Osteocyte (in vitro differentiated cells): ENCODE measurements at regions not wholly inside any gene's neighbourhood (a gene's known extent, or its start where the extent isn't known, plus 50 kb on each side); places are given as distances from the start of the nearest gene placed in this dataset.

Experiments used
- DNase-seq: peaks from one replicate; pipeline ENCODE4 v3.0.0; 2021; ENCODE audit warnings: mixed read lengths; ENCODE audit not compliant: unreplicated experiment; ENCODE audit errors: extremely low spot score
- H3K27ac Mint-ChIP-seq: one replicate; pipeline ENCODE4 v1.8.0; 2021; ENCODE audit warnings: mild to moderate bottlenecking, mixed read lengths; ENCODE audit not compliant: unreplicated experiment
- H3K27me3 Mint-ChIP-seq: one replicate; pipeline ENCODE4 v1.8.0; 2021; ENCODE audit warnings: mixed read lengths; ENCODE audit not compliant: unreplicated experiment
- H3K36me3 Mint-ChIP-seq: one replicate; pipeline ENCODE4 v1.8.0; 2021; ENCODE audit warnings: mixed read lengths; ENCODE audit not compliant: unreplicated experiment
- H3K4me1 Mint-ChIP-seq: one replicate; pipeline ENCODE4 v1.8.0; 2021; ENCODE audit warnings: mixed read lengths; ENCODE audit not compliant: unreplicated experiment
- H3K4me3 Mint-ChIP-seq: one replicate; pipeline ENCODE4 v1.8.0; 2021; ENCODE audit warnings: mild to moderate bottlenecking, moderate library complexity, mixed read lengths; ENCODE audit not compliant: unreplicated experiment
- H3K9me3 Mint-ChIP-seq: one replicate; pipeline ENCODE4 v1.8.0; 2021; ENCODE audit warnings: mixed read lengths; ENCODE audit not compliant: unreplicated experiment
- CTCF ChIP-seq: fragments of 200-600 bp; sonication (generic); IDR thresholded peaks from 2 replicates; pipeline ENCODE4 v1.5.0; 2021; ENCODE audit warnings: antibody characterized with exemption, mild to moderate bottlenecking, moderate library complexity

- Mint-ChIP-seq H3K27ac (no peak overlapping the region), H3K27me3 (peaks cover 74% of the 10 kb centered on the region)
Measured at GRCh38 chr20:57848282-57848681, 138.5 kb upstream of the PMEPA1 start.

GRCh38 chr20:57847104-57847503, 137.3 kb upstream of the PMEPA1 start:
- Mint-ChIP-seq H3K36me3 (no peaks in the 10 kb centered on the region), H3K9me3 (no peaks in the 10 kb centered on the region), H3K27me3 (peaks cover 68% of the 10 kb centered on the region), H3K4me1 (peaks cover 7% of the 10 kb centered on the region), H3K27ac (no peak overlapping the region), H3K4me3 (no peak overlapping the region)
- no peak for TF ChIP-seq CTCF
- peak; percentile 40 for DNase-seq

More at GRCh38 chr20:57848282-57848681, 138.5 kb upstream of the PMEPA1 start:
- TF ChIP-seq CTCF, result no peak
- DNase-seq, result no peak
- H3K36me3 Mint-ChIP-seq, result no peaks in the 10 kb centered on the region
- peaks cover 8% of the 10 kb centered on the region for H3K4me1 Mint-ChIP-seq
- H3K9me3 Mint-ChIP-seq, result no peaks in the 10 kb centered on the region
- H3K4me3 Mint-ChIP-seq, result no peak overlapping the region

- Mint-ChIP-seq H3K27ac (no peak overlapping the region), H3K9me3 (no peaks in the 10 kb centered on the region), H3K4me3 (no peak overlapping the region), H3K4me1 (no peaks in the 10 kb centered on the region), H3K27me3 (peaks cover 60% of the 10 kb centered on the region), H3K36me3 (no peaks in the 10 kb centered on the region)
- DNase-seq, result peak; percentile 65
- no peak for TF ChIP-seq CTCF
Measured at GRCh38 chr20:57844626-57845596, 135.1 kb upstream of the PMEPA1 start.

- TF ChIP-seq CTCF, result no peak
- H3K4me3 Mint-ChIP-seq, result no peak overlapping the region
- no peaks in the 10 kb centered on the region for H3K4me1 Mint-ChIP-seq
- DNase-seq, result peak; percentile 71
- H3K9me3 Mint-ChIP-seq, result no peaks in the 10 kb centered on the region
- H3K27ac Mint-ChIP-seq, result no peak overlapping the region
- H3K27me3 Mint-ChIP-seq, result peaks cover 58% of the 10 kb centered on the region
- no peaks in the 10 kb centered on the region for H3K36me3 Mint-ChIP-seq
Measured at GRCh38 chr20:57843941-57844625, 134.3 kb upstream of the PMEPA1 start.

GRCh38 chr20:57842720-57843119, 132.9 kb upstream of the PMEPA1 start:
- Mint-ChIP-seq H3K9me3 (no peaks in the 10 kb centered on the region), H3K4me1 (no peaks in the 10 kb centered on the region), H3K36me3 (no peaks in the 10 kb centered on the region), H3K4me3 (no peak overlapping the region), H3K27me3 (peaks cover 48% of the 10 kb centered on the region), H3K27ac (no peak overlapping the region)
- TF ChIP-seq CTCF, result no peak
- DNase-seq, result peak; percentile 3
